ENCODE measurements at regions not wholly inside any gene's neighbourhood (a gene's known extent, or its start where the extent isn't known, plus 50 kb on each side); places are given as distances from the start of the nearest gene placed in this dataset.

DNA sequence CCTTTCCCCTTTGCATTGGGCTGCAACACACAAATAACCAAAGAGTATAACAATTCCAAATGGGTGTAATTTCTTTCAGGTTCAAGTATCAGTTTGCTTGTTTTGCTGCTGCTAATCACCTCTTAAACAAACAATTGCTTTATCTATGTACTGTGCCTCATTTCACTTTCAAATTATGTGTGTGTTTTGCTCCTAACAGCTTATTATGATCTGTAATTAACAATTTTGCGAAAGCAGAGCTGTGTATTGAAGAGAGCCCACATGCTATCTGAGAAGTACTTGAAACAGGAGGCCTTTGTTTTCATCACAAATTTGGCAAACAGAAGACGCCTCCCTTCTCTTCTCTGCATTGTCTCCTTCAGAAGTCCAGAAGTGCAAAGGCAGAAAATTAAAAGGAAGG lies 312.0 kb downstream of the TLE1 start:
- TF ChIP-seq POLR2A (IDR thresholded peaks at IDR 0.05) (no peak), EP300 (IDR thresholded peaks at IDR 0.05; ENCODE audit: low read depth) (no peak)

Data from transverse colon (tissue), 1 donor.